ENCODE measurements at regions not wholly inside any gene's neighbourhood (a gene's known extent, or its start where the extent isn't known, plus 50 kb on each side); places are given as distances from the start of the nearest gene placed in this dataset.

DNA sequence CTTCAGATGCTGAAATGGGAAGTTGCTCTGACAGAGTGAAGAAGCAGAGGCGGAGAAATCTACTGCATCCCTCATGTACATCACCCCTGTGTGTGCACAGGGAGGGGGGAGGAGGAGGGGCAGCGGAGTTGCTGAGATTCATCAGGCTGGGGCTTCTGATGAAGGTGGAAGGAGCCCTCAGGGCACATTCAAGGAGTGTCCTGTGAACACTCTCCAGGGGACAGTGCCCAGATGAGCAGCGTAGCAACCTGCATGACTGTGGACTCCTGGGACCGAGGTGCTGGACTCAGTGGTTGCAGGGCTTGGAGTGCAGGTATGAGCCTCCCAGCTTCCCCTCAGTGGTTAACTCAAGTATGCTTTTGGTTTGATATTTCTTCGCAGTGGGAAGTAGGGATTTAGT lies 257.8 kb upstream of the B3GAT1 start (continued):
- TF ChIP-seq ZNF577 (CRISPR knock-in tag; IDR thresholded peaks at IDR 0.05; ENCODE audit: borderline replicate concordance, low read depth) (no peak), ZBTB38 (CRISPR knock-in tag; IDR thresholded peaks at IDR 0.05) (no peak), HNF4G (IDR thresholded peaks at IDR 0.05; ENCODE audit: borderline replicate concordance, low read depth, low read length) (no peak), HNF4G (CRISPR knock-in tag; IDR thresholded peaks at IDR 0.05; ENCODE audit: borderline replicate concordance, low read depth) (no peak), SMYD3 (CRISPR knock-in tag; IDR thresholded peaks at IDR 0.05) (no peak), IRX3 (CRISPR knock-in tag; IDR thresholded peaks at IDR 0.05; ENCODE audit: borderline replicate concordance, low read depth) (no peak)
- TF ChIP-seq, protein P1, sequence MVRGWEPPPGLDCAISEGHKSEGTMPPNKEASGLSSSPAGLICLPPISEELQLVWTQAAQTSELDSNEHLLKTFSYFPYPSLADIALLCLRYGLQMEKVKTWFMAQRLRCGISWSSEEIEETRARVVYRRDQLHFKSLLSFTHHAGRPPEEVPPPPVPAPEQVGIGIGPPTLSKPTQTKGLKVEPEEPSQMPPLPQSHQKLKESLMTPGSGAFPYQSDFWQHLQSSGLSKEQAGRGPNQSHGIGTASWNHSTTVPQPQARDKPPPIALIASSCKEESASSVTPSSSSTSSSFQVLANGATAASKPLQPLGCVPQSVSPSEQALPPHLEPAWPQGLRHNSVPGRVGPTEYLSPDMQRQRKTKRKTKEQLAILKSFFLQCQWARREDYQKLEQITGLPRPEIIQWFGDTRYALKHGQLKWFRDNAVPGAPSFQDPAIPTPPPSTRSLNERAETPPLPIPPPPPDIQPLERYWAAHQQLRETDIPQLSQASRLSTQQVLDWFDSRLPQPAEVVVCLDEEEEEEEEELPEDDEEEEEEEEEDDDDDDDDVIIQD (CRISPR knock-in tag; IDR thresholded peaks at IDR 0.05; ENCODE audit: low read depth), result no peak
- TF ChIP-seq, protein P2, sequence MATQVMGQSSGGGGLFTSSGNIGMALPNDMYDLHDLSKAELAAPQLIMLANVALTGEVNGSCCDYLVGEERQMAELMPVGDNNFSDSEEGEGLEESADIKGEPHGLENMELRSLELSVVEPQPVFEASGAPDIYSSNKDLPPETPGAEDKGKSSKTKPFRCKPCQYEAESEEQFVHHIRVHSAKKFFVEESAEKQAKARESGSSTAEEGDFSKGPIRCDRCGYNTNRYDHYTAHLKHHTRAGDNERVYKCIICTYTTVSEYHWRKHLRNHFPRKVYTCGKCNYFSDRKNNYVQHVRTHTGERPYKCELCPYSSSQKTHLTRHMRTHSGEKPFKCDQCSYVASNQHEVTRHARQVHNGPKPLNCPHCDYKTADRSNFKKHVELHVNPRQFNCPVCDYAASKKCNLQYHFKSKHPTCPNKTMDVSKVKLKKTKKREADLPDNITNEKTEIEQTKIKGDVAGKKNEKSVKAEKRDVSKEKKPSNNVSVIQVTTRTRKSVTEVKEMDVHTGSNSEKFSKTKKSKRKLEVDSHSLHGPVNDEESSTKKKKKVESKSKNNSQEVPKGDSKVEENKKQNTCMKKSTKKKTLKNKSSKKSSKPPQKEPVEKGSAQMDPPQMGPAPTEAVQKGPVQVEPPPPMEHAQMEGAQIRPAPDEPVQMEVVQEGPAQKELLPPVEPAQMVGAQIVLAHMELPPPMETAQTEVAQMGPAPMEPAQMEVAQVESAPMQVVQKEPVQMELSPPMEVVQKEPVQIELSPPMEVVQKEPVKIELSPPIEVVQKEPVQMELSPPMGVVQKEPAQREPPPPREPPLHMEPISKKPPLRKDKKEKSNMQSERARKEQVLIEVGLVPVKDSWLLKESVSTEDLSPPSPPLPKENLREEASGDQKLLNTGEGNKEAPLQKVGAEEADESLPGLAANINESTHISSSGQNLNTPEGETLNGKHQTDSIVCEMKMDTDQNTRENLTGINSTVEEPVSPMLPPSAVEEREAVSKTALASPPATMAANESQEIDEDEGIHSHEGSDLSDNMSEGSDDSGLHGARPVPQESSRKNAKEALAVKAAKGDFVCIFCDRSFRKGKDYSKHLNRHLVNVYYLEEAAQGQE (IDR thresholded peaks at IDR 0.05; ENCODE audit: borderline replicate concordance in 1 of 2, low read depth in 1 of 2, low read length in 2 of 2), result no peak

DNA sequence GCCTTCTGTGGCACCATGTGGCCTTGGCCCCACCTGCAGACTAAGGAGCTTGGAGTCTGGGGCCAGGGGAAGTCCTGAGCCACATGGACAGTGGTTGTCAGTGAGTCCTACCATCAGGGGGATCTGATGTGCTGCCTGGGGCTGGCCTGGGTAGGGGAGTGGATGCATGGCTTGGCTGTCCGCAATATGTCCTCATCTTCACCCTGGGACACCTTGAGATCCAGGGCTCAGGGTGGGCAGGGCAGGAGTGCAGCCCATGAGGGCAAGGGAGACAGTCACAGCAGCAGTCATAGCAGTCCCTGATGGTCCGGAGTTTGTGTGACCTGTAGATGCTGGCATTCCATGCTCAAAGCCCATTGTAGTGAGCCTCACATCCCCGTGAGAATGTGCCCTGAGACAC lies 256.8 kb upstream of the B3GAT1 start:
- DNase-seq (ENCODE audit: low spot score) (no peak), ATAC-seq (no peak), FAIRE-seq (no peak)
- no peaks in the 10 kb centered on the region for H4K20me1 ChIP-seq (ENCODE audit: insufficient read depth, low read length)
- POLR2A ChIA-PET, result no interaction called here
- H2AFZ ChIP-seq (ENCODE audit: low read length), result no peak overlapping the region
- H3K4me2 ChIP-seq (ENCODE audit: low read depth, low read length), result no peak overlapping the region
- no peak overlapping the region for H3K9ac ChIP-seq (ENCODE audit: insufficient read depth, low read depth, low read length)
- in situ Hi-C loops (cut with HindIII; ENCODE audit: extremely low pct_ligation_motif_present, low pct_unique_long_range_greater_than_20kb) (no loop called here), intact Hi-C loops (cut with micrococcal nuclease; ENCODE audit: unreplicated experiment) (no loop called here)
- H3K4me3 ChIP-seq (replicated peaks in 1 of 3; ENCODE audit: insufficient read depth in 1 of 3, low read depth in 2 of 3, low read length in 3 of 3), result no peak overlapping the region
- 0% methylated on average over 2 of the region's 3 CpGs for whole genome bisulfite sequencing (ENCODE audit: low lambda C conversion rate)
- H3K4me1 ChIP-seq (ENCODE audit: insufficient read depth, low read length), result no peaks in the 10 kb centered on the region
- no peaks in the 10 kb centered on the region for H3K36me3 ChIP-seq (replicated peaks in 1 of 2; ENCODE audit: control insufficient read depth in 1 of 2, insufficient read depth in 2 of 2, low read length in 2 of 2)
- no peak overlapping the region for H3K27ac ChIP-seq (ENCODE audit: extremely low read length, insufficient read depth, low read length)
- H3K27me3 ChIP-seq (ENCODE audit: control insufficient read depth in 1 of 2, insufficient read depth in 2 of 2, low read length in 2 of 2), result peaks cover 2 to 41% of the 10 kb centered on the region in 2 experiments; a peak in 4 of 5 replicates
- no peaks in the 10 kb centered on the region for H3K79me2 ChIP-seq (ENCODE audit: insufficient read depth, low read length)
- CTCF ChIA-PET (ENCODE audit: low intra/inter-chr PET ratio, low total read pairs), result no interaction called here
- H3K9me3 ChIP-seq (ENCODE audit: low read length), result no peaks in the 10 kb centered on the region
- no TSS peak for BruUV-seq (replicated peaks)
- no peak for TF ChIP-seq SALL2 (CRISPR knock-in tag; IDR thresholded peaks at IDR 0.05)
- TF ChIP-seq, protein P3, sequence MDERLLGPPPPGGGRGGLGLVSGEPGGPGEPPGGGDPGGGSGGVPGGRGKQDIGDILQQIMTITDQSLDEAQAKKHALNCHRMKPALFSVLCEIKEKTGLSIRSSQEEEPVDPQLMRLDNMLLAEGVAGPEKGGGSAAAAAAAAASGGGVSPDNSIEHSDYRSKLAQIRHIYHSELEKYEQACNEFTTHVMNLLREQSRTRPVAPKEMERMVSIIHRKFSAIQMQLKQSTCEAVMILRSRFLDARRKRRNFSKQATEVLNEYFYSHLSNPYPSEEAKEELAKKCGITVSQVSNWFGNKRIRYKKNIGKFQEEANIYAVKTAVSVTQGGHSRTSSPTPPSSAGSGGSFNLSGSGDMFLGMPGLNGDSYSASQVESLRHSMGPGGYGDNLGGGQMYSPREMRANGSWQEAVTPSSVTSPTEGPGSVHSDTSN (CRISPR knock-in tag; IDR thresholded peaks at IDR 0.05), result no peak
- no peak for TF ChIP-seq FOXO1 (CRISPR knock-in tag; IDR thresholded peaks at IDR 0.05)
- no peak for TF ChIP-seq GTF2F1 (IDR thresholded peaks at IDR 0.05; ENCODE audit: low read length)
- TF ChIP-seq, protein P4, sequence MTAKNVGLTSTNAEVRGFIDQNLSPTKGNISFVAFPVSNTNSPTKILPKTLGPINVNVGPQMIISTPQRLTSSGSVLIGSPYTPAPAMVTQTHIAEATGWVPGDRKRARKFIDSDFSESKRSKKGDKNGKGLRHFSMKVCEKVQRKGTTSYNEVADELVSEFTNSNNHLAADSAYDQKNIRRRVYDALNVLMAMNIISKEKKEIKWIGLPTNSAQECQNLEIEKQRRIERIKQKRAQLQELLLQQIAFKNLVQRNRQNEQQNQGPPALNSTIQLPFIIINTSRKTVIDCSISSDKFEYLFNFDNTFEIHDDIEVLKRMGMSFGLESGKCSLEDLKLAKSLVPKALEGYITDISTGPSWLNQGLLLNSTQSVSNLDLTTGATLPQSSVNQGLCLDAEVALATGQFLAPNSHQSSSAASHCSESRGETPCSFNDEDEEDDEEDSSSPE (CRISPR knock-in tag; IDR thresholded peaks at IDR 0.05), result no peak
- TF ChIP-seq, protein P5, sequence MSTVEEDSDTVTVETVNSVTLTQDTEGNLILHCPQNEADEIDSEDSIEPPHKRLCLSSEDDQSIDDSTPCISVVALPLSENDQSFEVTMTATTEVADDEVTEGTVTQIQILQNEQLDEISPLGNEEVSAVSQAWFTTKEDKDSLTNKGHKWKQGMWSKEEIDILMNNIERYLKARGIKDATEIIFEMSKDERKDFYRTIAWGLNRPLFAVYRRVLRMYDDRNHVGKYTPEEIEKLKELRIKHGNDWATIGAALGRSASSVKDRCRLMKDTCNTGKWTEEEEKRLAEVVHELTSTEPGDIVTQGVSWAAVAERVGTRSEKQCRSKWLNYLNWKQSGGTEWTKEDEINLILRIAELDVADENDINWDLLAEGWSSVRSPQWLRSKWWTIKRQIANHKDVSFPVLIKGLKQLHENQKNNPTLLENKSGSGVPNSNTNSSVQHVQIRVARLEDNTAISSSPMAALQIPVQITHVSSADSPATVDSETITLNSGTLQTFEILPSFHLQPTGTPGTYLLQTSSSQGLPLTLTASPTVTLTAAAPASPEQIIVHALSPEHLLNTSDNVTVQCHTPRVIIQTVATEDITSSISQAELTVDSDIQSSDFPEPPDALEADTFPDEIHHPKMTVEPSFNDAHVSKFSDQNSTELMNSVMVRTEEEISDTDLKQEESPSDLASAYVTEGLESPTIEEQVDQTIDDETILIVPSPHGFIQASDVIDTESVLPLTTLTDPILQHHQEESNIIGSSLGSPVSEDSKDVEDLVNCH (CRISPR knock-in tag; IDR thresholded peaks at IDR 0.05), result no peak
- no peak for TF ChIP-seq RCOR2 (CRISPR knock-in tag; IDR thresholded peaks at IDR 0.05)
